H9 (cell line): ENCODE measurements at regions not wholly inside any gene's neighbourhood (a gene's known extent, or its start where the extent isn't known, plus 50 kb on each side); places are given as distances from the start of the nearest gene placed in this dataset.

Experiments used
- DNase-seq: peaks from one replicate; pipeline ENCODE4 v3.0.0-alpha.2; 2017
- H2AFZ ChIP-seq: one replicate; pipeline ENCODE4 v1.6.1; 2013; ENCODE audit warnings: mild to moderate bottlenecking, low read length, control low read depth, moderate library complexity
- H2AK5ac ChIP-seq: 2 replicates; pipeline ENCODE4 v1.6.1; 2013; ENCODE audit warnings: low read length, control low read depth, mixed read lengths; ENCODE audit not compliant: insufficient read length
- H2BK120ac ChIP-seq: one replicate; pipeline ENCODE4 v1.6.1; 2013; ENCODE audit warnings: low read depth, mild to moderate bottlenecking, low read length, control low read depth, inconsistent platforms; ENCODE audit not compliant: poor library complexity, severe bottlenecking
- H2BK12ac ChIP-seq: 2 replicates; pipeline ENCODE4 v1.6.1; 2013; ENCODE audit warnings: low read length, control low read depth, mixed read lengths, low read depth; ENCODE audit not compliant: insufficient read length
- H2BK15ac ChIP-seq: 2 replicates; pipeline ENCODE4 v1.6.1; 2013; ENCODE audit warnings: low read depth, low read length, control low read depth
- H2BK20ac ChIP-seq: one replicate; pipeline ENCODE4 v1.6.1; 2013; ENCODE audit warnings: low read depth, mild to moderate bottlenecking, low read length, control low read depth, inconsistent platforms; ENCODE audit not compliant: poor library complexity, severe bottlenecking
- H2BK5ac ChIP-seq: 2 replicates; pipeline ENCODE4 v1.6.1; 2013; ENCODE audit warnings: low read length, control low read depth, mixed read lengths; ENCODE audit not compliant: insufficient read length
- H3K14ac ChIP-seq: 2 replicates; pipeline ENCODE4 v1.6.1; 2013; ENCODE audit warnings: low read length, control low read depth; ENCODE audit not compliant: insufficient read depth
- H3K18ac ChIP-seq: 2 replicates; pipeline ENCODE4 v1.6.1; 2013; ENCODE audit warnings: low read depth, mild to moderate bottlenecking, mixed read lengths, low read length, control low read depth; ENCODE audit not compliant: insufficient read length
- H3K23ac ChIP-seq: 2 replicates; pipeline ENCODE4 v1.6.1; 2013; ENCODE audit warnings: low read length, control low read depth, mixed read lengths, low read depth; ENCODE audit not compliant: insufficient read length
- H3K23me2 ChIP-seq: 2 replicates; pipeline ENCODE4 v1.6.1; 2013; ENCODE audit warnings: low read depth, mild to moderate bottlenecking, mixed read lengths, low read length, control low read depth; ENCODE audit not compliant: insufficient read length, poor library complexity, severe bottlenecking
- H3K27ac ChIP-seq: 2 replicates; pipeline ENCODE4 v1.5.1; 2013; ENCODE audit warnings: low read length, control low read depth, mixed read lengths, low read depth; ENCODE audit not compliant: insufficient read length
- H3K27me3 ChIP-seq: 2 replicates; pipeline ENCODE4 v1.6.1; 2013; ENCODE audit warnings: low read length, control low read depth, inconsistent platforms; ENCODE audit not compliant: insufficient read depth
- H3K4ac ChIP-seq: 2 replicates; pipeline ENCODE4 v1.6.1; 2013; ENCODE audit warnings: low read depth, mild to moderate bottlenecking, control low read depth, inconsistent platforms, low read length, moderate library complexity
- H3K4me1 ChIP-seq: 2 replicates; pipeline ENCODE4 v1.6.1; 2013; ENCODE audit warnings: low read length, control low read depth, inconsistent platforms; ENCODE audit not compliant: insufficient read depth
- H3K4me2 ChIP-seq: 2 replicates; pipeline ENCODE4 v1.6.1; 2013; ENCODE audit warnings: low read length, control low read depth, mixed read lengths; ENCODE audit not compliant: insufficient read length, insufficient read depth
- H3K56ac ChIP-seq: 2 replicates; pipeline ENCODE4 v1.6.1; 2013; ENCODE audit warnings: low read depth, mild to moderate bottlenecking, mixed read lengths, low read length, control low read depth; ENCODE audit not compliant: insufficient read length
- H3K79me1 ChIP-seq: 2 replicates; pipeline ENCODE4 v1.6.1; 2013; ENCODE audit warnings: low read depth, mild to moderate bottlenecking, moderate library complexity, low read length, control low read depth, inconsistent platforms; ENCODE audit not compliant: insufficient read depth, poor library complexity, severe bottlenecking
- H3K79me2 ChIP-seq: 2 replicates; pipeline ENCODE4 v1.6.1; 2013; ENCODE audit warnings: low read length, control low read depth, inconsistent platforms; ENCODE audit not compliant: insufficient read depth
- H3K9ac ChIP-seq: 2 replicates; pipeline ENCODE4 v1.6.1; 2013; ENCODE audit warnings: low read length, control low read depth, mixed read lengths; ENCODE audit not compliant: insufficient read length; ENCODE audit errors: extremely low read depth
- H3K9me3 ChIP-seq: one replicate; pipeline ENCODE4 v1.6.1; 2013; ENCODE audit warnings: low read depth, low read length, inconsistent platforms; ENCODE audit not compliant: control insufficient read depth
- H3T11ph ChIP-seq: one replicate; pipeline ENCODE4 v1.6.1; 2013; ENCODE audit warnings: mild to moderate bottlenecking, low read length, control low read depth, inconsistent platforms
- H4K20me1 ChIP-seq: one replicate; pipeline ENCODE4 v1.6.1; 2013; ENCODE audit not compliant: control insufficient read depth, insufficient read length, insufficient read depth
- H4K5ac ChIP-seq: 2 replicates; pipeline ENCODE4 v1.6.1; 2013; ENCODE audit warnings: low read depth, mild to moderate bottlenecking, mixed read lengths, low read length, control low read depth; ENCODE audit not compliant: insufficient read length
- H4K8ac ChIP-seq: replicated peaks from 2 replicates; pipeline ENCODE4 v1.6.1; 2013; ENCODE audit warnings: low read length, control low read depth, mixed read lengths, low read depth; ENCODE audit not compliant: insufficient read length
- H4K91ac ChIP-seq: 2 replicates; pipeline ENCODE4 v1.6.1; 2013; ENCODE audit warnings: low read depth, mild to moderate bottlenecking, moderate library complexity, mixed read lengths, low read length, control low read depth; ENCODE audit not compliant: insufficient read length
- H3K27ac Mint-ChIP-seq, 3 experiments: 2 replicates in 2 of 3; 3 replicates in 1 of 3; pipeline ENCODE4 v1.8.0; 2020 to 2021; ENCODE audit warnings: mixed read lengths in 3 of 3, mild to moderate bottlenecking in 1 of 3, moderate library complexity in 1 of 3
- H3K27me3 Mint-ChIP-seq: 2 replicates; pipeline ENCODE4 v1.8.0; 2021; ENCODE audit warnings: low read depth, mild to moderate bottlenecking, moderate library complexity, mixed read lengths
- H3K36me3 Mint-ChIP-seq, 3 experiments: 2 replicates in 2 of 3; 3 replicates in 1 of 3; pipeline ENCODE4 v1.8.0; 2020 to 2021; ENCODE audit warnings: low read depth in 3 of 3, mixed read lengths in 3 of 3; ENCODE audit not compliant: insufficient read depth in 1 of 3
- H3K4me1 Mint-ChIP-seq, 2 experiments: 2 replicates each; pipeline ENCODE4 v1.8.0; 2020; ENCODE audit warnings: mixed read lengths in 2 of 2
- H3K4me3 Mint-ChIP-seq, 2 experiments: 2 replicates in 1 of 2; 3 replicates in 1 of 2; pipeline ENCODE4 v1.8.0; 2020 to 2021; ENCODE audit warnings: mild to moderate bottlenecking in 2 of 2, mixed read lengths in 2 of 2, moderate library complexity in 1 of 2
- H3K9me3 Mint-ChIP-seq, 2 experiments: 2 replicates in 1 of 2; 3 replicates in 1 of 2; pipeline ENCODE4 v1.8.0; 2020; ENCODE audit warnings: mild to moderate bottlenecking in 2 of 2, mixed read lengths in 2 of 2, moderate library complexity in 1 of 2
- WGBS: extraction: QIAGEN DNeasy Blood & Tissue Kit; methylation state at CpG from one replicate; pipeline ENCODE4 v1.1.7; 2013; ENCODE audit warnings: missing lambda C conversion rate, low lambda C conversion rate, mixed read lengths; ENCODE audit not compliant: insufficient read length; ENCODE audit errors: extremely low coverage; 5-methylcytosine and 5-hydroxymethylcytosine counted together
- TF ChIP-seq, protein P1 (sequence below): fragments of 200-600 bp; sonication (generic); conservative IDR thresholded peaks from 3 replicates; pipeline ENCODE4 v1.8.0; 2021; ENCODE audit warnings: antibody characterized with exemption, mild to moderate bottlenecking

- no CpG with 5 or more reads among the region's 4 CpGs for WGBS
- H4K8ac ChIP-seq: no peak overlapping the region
- no peak overlapping the region for H4K5ac ChIP-seq
- H3K79me2 ChIP-seq: no peaks in the 10 kb centered on the region
- H3K27ac ChIP-seq: no peak overlapping the region
- DNase-seq: no peak
- no peak overlapping the region for H3K18ac ChIP-seq
- no peaks in the 10 kb centered on the region for H3K9me3 Mint-ChIP-seq
- no peaks in the 10 kb centered on the region for H3K79me1 ChIP-seq
- H2AK5ac ChIP-seq: no peak overlapping the region
- no peaks in the 10 kb centered on the region for H3K36me3 Mint-ChIP-seq
- no peaks in the 10 kb centered on the region for H3K9me3 ChIP-seq
- no peaks in the 10 kb centered on the region for H3K27me3 Mint-ChIP-seq
- H3K14ac ChIP-seq: no peak overlapping the region
- H3K23ac ChIP-seq: no peak overlapping the region
- H3K23me2 ChIP-seq: no peaks in the 10 kb centered on the region
- no peak overlapping the region for H2BK120ac ChIP-seq
- no peak overlapping the region for H3K27ac Mint-ChIP-seq
- no peak overlapping the region for H3K4me3 Mint-ChIP-seq
- no peaks in the 10 kb centered on the region for H4K20me1 ChIP-seq
- H3K9ac ChIP-seq: no peak overlapping the region
- no peak overlapping the region for H2BK5ac ChIP-seq
- no peak overlapping the region for H2BK20ac ChIP-seq
- no peak overlapping the region for H2BK15ac ChIP-seq
- no peak overlapping the region for H3K4ac ChIP-seq
- no peaks in the 10 kb centered on the region for H3K27me3 ChIP-seq
- H3K4me2 ChIP-seq: no peak overlapping the region
- TF ChIP-seq, protein P1, sequence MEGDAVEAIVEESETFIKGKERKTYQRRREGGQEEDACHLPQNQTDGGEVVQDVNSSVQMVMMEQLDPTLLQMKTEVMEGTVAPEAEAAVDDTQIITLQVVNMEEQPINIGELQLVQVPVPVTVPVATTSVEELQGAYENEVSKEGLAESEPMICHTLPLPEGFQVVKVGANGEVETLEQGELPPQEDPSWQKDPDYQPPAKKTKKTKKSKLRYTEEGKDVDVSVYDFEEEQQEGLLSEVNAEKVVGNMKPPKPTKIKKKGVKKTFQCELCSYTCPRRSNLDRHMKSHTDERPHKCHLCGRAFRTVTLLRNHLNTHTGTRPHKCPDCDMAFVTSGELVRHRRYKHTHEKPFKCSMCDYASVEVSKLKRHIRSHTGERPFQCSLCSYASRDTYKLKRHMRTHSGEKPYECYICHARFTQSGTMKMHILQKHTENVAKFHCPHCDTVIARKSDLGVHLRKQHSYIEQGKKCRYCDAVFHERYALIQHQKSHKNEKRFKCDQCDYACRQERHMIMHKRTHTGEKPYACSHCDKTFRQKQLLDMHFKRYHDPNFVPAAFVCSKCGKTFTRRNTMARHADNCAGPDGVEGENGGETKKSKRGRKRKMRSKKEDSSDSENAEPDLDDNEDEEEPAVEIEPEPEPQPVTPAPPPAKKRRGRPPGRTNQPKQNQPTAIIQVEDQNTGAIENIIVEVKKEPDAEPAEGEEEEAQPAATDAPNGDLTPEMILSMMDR: no peak
- no peak overlapping the region for H3K56ac ChIP-seq
- H4K91ac ChIP-seq: no peak overlapping the region
- H3T11ph ChIP-seq: no peak overlapping the region
- H2BK12ac ChIP-seq: no peak overlapping the region
- no peak overlapping the region for H2AFZ ChIP-seq
- no peaks in the 10 kb centered on the region for H3K4me1 Mint-ChIP-seq
- no peaks in the 10 kb centered on the region; the same call in 1 of the 2 replicates for H3K4me1 ChIP-seq
Measured at GRCh38 chr11:29327891-29328290, 688.9 kb downstream of the KCNA4 start.
